Fibroblast of peridontal ligament (primary cell): ENCODE measurements at regions not wholly inside any gene's neighbourhood (a gene's known extent, or its start where the extent isn't known, plus 50 kb on each side); places are given as distances from the start of the nearest gene placed in this dataset.
"Not testable (repeated sequence)": the region's sequence is repeated elsewhere in the genome, so short reads cannot be mapped to it uniquely, and the experiment has no call there.

Source experiments
- DNase-seq: peaks from one replicate; pipeline ENCODE4 v3.0.0-alpha.2; 2010; ENCODE audit errors: extremely low read depth

DNA sequence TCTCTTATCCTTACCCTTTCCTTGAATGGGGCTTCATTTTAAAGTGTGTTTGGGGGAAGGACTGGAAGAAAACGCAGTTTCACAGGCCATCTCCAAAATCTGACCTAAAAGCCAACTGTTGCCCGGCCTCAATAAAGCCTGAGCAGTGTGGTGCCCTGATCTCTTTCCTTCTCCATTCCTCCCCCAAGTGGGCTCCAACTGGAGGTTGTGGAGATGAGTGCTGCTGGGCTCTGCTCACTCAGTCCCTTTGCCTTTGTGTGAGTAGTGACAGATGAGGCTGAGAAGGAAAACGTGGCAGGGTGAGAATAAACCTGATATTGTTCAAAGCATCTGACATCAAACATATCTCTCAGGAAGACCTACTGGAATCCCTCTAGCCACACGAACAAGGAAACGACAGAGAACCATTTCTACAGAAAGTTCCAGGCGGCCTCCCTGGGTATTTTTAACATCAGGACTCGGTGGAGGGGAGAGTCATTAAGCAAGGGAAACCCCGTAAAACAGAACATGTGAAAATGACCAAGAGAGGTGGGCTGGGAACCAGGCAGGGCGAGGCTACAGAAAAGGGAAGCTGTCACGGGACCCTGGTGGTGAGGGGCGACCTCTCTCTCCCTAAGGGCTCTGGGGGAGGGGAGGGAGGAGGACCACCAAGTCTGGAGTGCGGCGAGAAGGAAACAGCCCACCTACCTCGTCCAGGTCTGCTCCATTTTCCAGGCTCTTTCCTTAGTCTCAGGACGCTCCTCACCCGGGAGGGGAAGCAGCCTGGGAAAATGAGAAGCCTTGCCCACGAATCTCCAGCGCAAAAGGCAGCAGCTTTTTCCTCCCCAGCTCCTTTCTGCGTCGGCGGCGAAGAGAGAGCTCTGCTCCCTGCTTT, 59.1 kb upstream of the NBPF26 start:
- DNase-seq, result not testable (repeated sequence)

DNA sequence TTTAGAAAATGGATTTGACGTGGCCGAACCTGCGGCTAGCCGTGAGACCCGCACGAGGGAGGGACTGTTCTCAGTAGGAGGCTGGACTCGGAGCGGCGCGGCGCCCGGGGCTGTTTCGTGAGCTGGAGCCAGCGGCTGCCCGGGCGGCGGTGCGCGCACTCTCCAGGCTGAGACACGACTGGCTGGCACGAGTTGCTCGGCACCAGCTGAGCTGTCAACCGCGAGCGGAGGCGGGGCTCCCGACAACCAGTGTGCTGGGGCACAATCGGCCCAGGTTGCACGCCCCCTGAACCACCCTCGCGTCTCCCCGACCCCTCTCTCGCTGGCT, 58.5 kb upstream of the NBPF26 start:
- not testable (repeated sequence) for DNase-seq

DNA sequence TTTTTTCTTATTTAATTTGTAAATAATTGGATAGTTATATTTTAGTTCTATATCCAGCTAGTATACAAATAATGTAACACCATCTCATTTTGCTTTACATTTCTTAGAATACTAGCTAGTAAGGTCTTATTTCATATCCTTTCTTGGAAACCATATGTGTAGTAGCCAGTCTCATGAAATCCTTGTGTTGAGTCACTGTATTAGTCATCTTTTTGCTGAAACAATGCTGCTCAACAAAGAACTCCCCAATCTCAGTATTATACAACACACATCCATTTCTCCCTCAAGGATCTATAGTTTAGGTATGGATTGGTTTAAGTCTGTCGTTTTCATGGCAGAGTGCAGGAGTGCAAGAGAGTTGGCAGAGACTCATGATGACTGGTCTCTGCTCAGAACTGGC, 55.6 kb upstream of the NBPF26 start:
- DNase-seq, result not testable (repeated sequence)
